Mucosa of stomach (tissue), 1 donor: ENCODE measurements at regions not wholly inside any gene's neighbourhood (a gene's known extent, or its start where the extent isn't known, plus 50 kb on each side); places are given as distances from the start of the nearest gene placed in this dataset.

Experiments used
- H3K27me3 ChIP-seq: one replicate; pipeline ENCODE4 v1.7.0; 2013; ENCODE audit warnings: mild to moderate bottlenecking, low read length; ENCODE audit not compliant: control insufficient read depth, insufficient read depth
- H3K36me3 ChIP-seq: one replicate; pipeline ENCODE4 v1.7.0; 2013; ENCODE audit warnings: low read length; ENCODE audit not compliant: control insufficient read depth, insufficient read depth
- H3K4me1 ChIP-seq: one replicate; pipeline ENCODE4 v1.7.0; 2013; ENCODE audit warnings: mild to moderate bottlenecking, low read length; ENCODE audit not compliant: control insufficient read depth, insufficient read depth
- H3K4me3 ChIP-seq: one replicate; pipeline ENCODE4 v1.7.0; 2013; ENCODE audit warnings: low read length
- H3K9ac ChIP-seq: one replicate; pipeline ENCODE4 v1.7.0; 2013; ENCODE audit warnings: mild to moderate bottlenecking, low read length, moderate library complexity
- H3K9me3 ChIP-seq: one replicate; pipeline ENCODE4 v1.7.0; 2013; ENCODE audit warnings: mild to moderate bottlenecking, low read length, moderate library complexity; ENCODE audit not compliant: control insufficient read depth
- donor health status: Pancreatic carcinoma.

- Histone ChIP-seq H3K4me1 (no peaks in the 10 kb centered on the region), H3K36me3 (no peaks in the 10 kb centered on the region), H3K4me3 (no peak overlapping the region), H3K27me3 (no peaks in the 10 kb centered on the region), H3K9me3 (no peaks in the 10 kb centered on the region), H3K9ac (no peak overlapping the region)
These were observed 76.2 kb upstream of the PRICKLE2 start for GRCh38 chr3:64301476-64301875.

GRCh38 chr3:64300790-64301423 lies 75.6 kb upstream of the PRICKLE2 start:
- Histone ChIP-seq H3K36me3 (no peaks in the 10 kb centered on the region), H3K4me3 (no peak overlapping the region)

GRCh38 chr3:64299206-64299605 lies 73.9 kb upstream of the PRICKLE2 start:
- Histone ChIP-seq H3K4me1 (no peaks in the 10 kb centered on the region), H3K9me3 (no peaks in the 10 kb centered on the region), H3K36me3 (no peaks in the 10 kb centered on the region), H3K4me3 (no peak overlapping the region), H3K27me3 (no peaks in the 10 kb centered on the region), H3K9ac (no peak overlapping the region)

More at GRCh38 chr3:64300790-64301423, 75.6 kb upstream of the PRICKLE2 start:
- Histone ChIP-seq H3K9ac (no peak overlapping the region), H3K4me1 (no peaks in the 10 kb centered on the region), H3K27me3 (no peaks in the 10 kb centered on the region), H3K9me3 (no peaks in the 10 kb centered on the region)

GRCh38 chr3:64297563-64297962 lies 72.3 kb upstream of the PRICKLE2 start:
- H3K36me3 ChIP-seq = no peaks in the 10 kb centered on the region
- H3K9me3 ChIP-seq = no peaks in the 10 kb centered on the region
- no peak overlapping the region for H3K4me3 ChIP-seq
- H3K4me1 ChIP-seq = no peaks in the 10 kb centered on the region
- no peaks in the 10 kb centered on the region for H3K27me3 ChIP-seq
- H3K9ac ChIP-seq = no peak overlapping the region

GRCh38 chr3:64295594-64295993 lies 70.3 kb upstream of the PRICKLE2 start:
- H3K9me3 ChIP-seq = no peaks in the 10 kb centered on the region
- H3K4me3 ChIP-seq = no peak overlapping the region
- no peak overlapping the region for H3K9ac ChIP-seq
- H3K4me1 ChIP-seq = no peaks in the 10 kb centered on the region
- H3K36me3 ChIP-seq = no peaks in the 10 kb centered on the region
- no peaks in the 10 kb centered on the region for H3K27me3 ChIP-seq

- no peaks in the 10 kb centered on the region for H3K27me3 ChIP-seq
- H3K4me3 ChIP-seq = no peak overlapping the region
These were observed 69.5 kb upstream of the PRICKLE2 start for GRCh38 chr3:64294771-64295170.

GRCh38 chr3:64293121-64293520 lies 67.9 kb upstream of the PRICKLE2 start:
- H3K9me3 ChIP-seq = no peaks in the 10 kb centered on the region
- no peak overlapping the region for H3K9ac ChIP-seq
- H3K4me3 ChIP-seq = no peak overlapping the region
- no peaks in the 10 kb centered on the region for H3K27me3 ChIP-seq
- H3K4me1 ChIP-seq = no peaks in the 10 kb centered on the region
- no peaks in the 10 kb centered on the region for H3K36me3 ChIP-seq

More at GRCh38 chr3:64294771-64295170, 69.5 kb upstream of the PRICKLE2 start:
- H3K9ac ChIP-seq = no peak overlapping the region
- no peaks in the 10 kb centered on the region for H3K4me1 ChIP-seq
- no peaks in the 10 kb centered on the region for H3K36me3 ChIP-seq
- no peaks in the 10 kb centered on the region for H3K9me3 ChIP-seq

GRCh38 chr3:64291956-64292355 lies 66.7 kb upstream of the PRICKLE2 start:
- no peak overlapping the region for H3K4me3 ChIP-seq
- no peaks in the 10 kb centered on the region for H3K27me3 ChIP-seq
- H3K4me1 ChIP-seq = no peaks in the 10 kb centered on the region
- H3K36me3 ChIP-seq = no peaks in the 10 kb centered on the region
- no peaks in the 10 kb centered on the region for H3K9me3 ChIP-seq
- no peak overlapping the region for H3K9ac ChIP-seq

GRCh38 chr3:64291345-64291744 lies 66.1 kb upstream of the PRICKLE2 start:
- no peak overlapping the region for H3K9ac ChIP-seq
- H3K4me3 ChIP-seq = no peak overlapping the region
- no peaks in the 10 kb centered on the region for H3K4me1 ChIP-seq
- no peaks in the 10 kb centered on the region for H3K36me3 ChIP-seq
- H3K9me3 ChIP-seq = no peaks in the 10 kb centered on the region
- no peaks in the 10 kb centered on the region for H3K27me3 ChIP-seq

GRCh38 chr3:64290864-64291263 lies 65.6 kb upstream of the PRICKLE2 start:
- Histone ChIP-seq H3K9ac (no peak overlapping the region), H3K4me3 (no peak overlapping the region), H3K36me3 (no peaks in the 10 kb centered on the region), H3K9me3 (no peaks in the 10 kb centered on the region), H3K27me3 (no peaks in the 10 kb centered on the region), H3K4me1 (no peaks in the 10 kb centered on the region)

GRCh38 chr3:64290161-64290560 lies 64.9 kb upstream of the PRICKLE2 start:
- no peaks in the 10 kb centered on the region for H3K36me3 ChIP-seq
- H3K9ac ChIP-seq = no peak overlapping the region
- no peaks in the 10 kb centered on the region for H3K4me1 ChIP-seq

GRCh38 chr3:64289622-64290021 lies 64.4 kb upstream of the PRICKLE2 start:
- Histone ChIP-seq H3K4me1 (no peaks in the 10 kb centered on the region), H3K36me3 (no peaks in the 10 kb centered on the region), H3K9ac (no peak overlapping the region), H3K4me3 (no peak overlapping the region), H3K27me3 (no peaks in the 10 kb centered on the region), H3K9me3 (no peaks in the 10 kb centered on the region)

More at GRCh38 chr3:64290161-64290560, 64.9 kb upstream of the PRICKLE2 start:
- no peaks in the 10 kb centered on the region for H3K27me3 ChIP-seq
- no peaks in the 10 kb centered on the region for H3K9me3 ChIP-seq
- H3K4me3 ChIP-seq = no peak overlapping the region

GRCh38 chr3:64278625-64279024 lies 53.4 kb upstream of the PRICKLE2 start:
- no peaks in the 10 kb centered on the region for H3K36me3 ChIP-seq

More at GRCh38 chr3:64278625-64279024, 53.4 kb upstream of the PRICKLE2 start:
- Histone ChIP-seq H3K4me1 (no peaks in the 10 kb centered on the region), H3K4me3 (no peak overlapping the region), H3K9me3 (no peaks in the 10 kb centered on the region), H3K9ac (no peak overlapping the region), H3K27me3 (no peaks in the 10 kb centered on the region)
